Breast epithelium (tissue), 4 donors: ENCODE measurements at regions not wholly inside any gene's neighbourhood (a gene's known extent, or its start where the extent isn't known, plus 50 kb on each side); places are given as distances from the start of the nearest gene placed in this dataset.

ENCODE experiments used
- DNase-seq, 2 donors: peaks; one replicate each; pipeline ENCODE4 v3.0.0-alpha.2; 2019; ENCODE audit warnings: low spot score in 2 of 2
- H3K27ac ChIP-seq, 2 donors: fragments of 200-600 bp; sonication (generic) in 1 of 2; one replicate each; pipeline ENCODE4 v1.5.1; 2016 to 2019; ENCODE audit warnings: mild to moderate bottlenecking in 1 of 2
- H3K27me3 ChIP-seq, 2 donors: fragments of 200-600 bp; sonication (generic) in 1 of 2; one replicate each; pipeline versions ENCODE4 v1.5.1 to v1.6.0; 2017 to 2019; ENCODE audit warnings: control low read depth in 1 of 2, mild to moderate bottlenecking in 1 of 2
- H3K36me3 ChIP-seq: fragments of 200-600 bp; one replicate; pipeline ENCODE4 v1.5.1; 2019
- H3K4me1 ChIP-seq, 2 donors: fragments of 200-600 bp; sonication (generic); one replicate each; pipeline ENCODE4 v1.5.1; 2016 to 2019; ENCODE audit warnings: control low read depth in 1 of 2
- H3K4me3 ChIP-seq, 3 donors: fragments of 200-600 bp; sonication (generic); 1 replicate in 2 of 3; 2 replicates in 1 of 3; pipeline ENCODE4 v1.5.1; 2016 to 2019; ENCODE audit warnings: mild to moderate bottlenecking in 3 of 3, moderate library complexity in 2 of 3
- H3K9me3 ChIP-seq, 2 donors: fragments of 200-600 bp; sonication (generic) in 1 of 2; one replicate each; pipeline ENCODE4 v1.5.1; 2016 to 2019; ENCODE audit warnings: control low read depth in 1 of 2
- POLR2A ChIP-seq: fragments of 450-650 bp; IDR thresholded peaks from one replicate; pipeline ENCODE4 v1.6.1; 2016; ENCODE audit warnings: antibody characterized with exemption, mild to moderate bottlenecking, moderate library complexity
- POLR2AphosphoS5 ChIP-seq, 3 donors: sonication (generic); formaldehyde crosslinking; IDR thresholded peaks; one replicate each; pipeline ENCODE4 v1.6.1; 2017; ENCODE audit warnings: antibody characterized with exemption in 3 of 3
- intact Hi-C: fragments of 100-400 bp; cut with DNase I; formaldehyde crosslinking; loops from one replicate; pipeline ENCODE4 v1.15.1; 2023; ENCODE audit warnings: low total_unique reads
- TF ChIP-seq, protein P1 (sequence below), 3 donors: fragments of 450-650 bp; IDR thresholded peaks; one replicate each; pipeline ENCODE4 v1.5.1; 2016 to 2017; ENCODE audit warnings: antibody characterized with exemption in 3 of 3, mild to moderate bottlenecking in 3 of 3, moderate library complexity in 3 of 3

DNA sequence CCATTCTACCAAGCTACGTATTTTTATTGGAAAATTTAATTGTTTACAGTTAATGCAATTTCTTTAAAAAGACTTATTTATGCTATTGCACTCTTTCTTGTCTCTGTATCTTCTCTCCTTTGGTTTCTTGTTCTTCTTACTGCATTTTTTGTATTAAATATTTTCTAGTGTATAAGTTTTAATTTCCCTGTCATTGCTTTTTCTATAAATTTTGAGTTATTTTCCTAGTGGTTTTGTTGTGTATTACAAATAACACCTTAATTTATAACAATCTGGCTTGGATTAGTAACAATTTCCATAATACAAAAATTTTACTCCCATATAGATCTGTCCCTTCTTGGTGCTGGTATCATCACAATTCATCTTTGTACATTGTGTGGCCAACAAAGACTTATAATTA lies 303.5 kb upstream of the SPOCK3 start:
- no peak overlapping the region for H3K27ac ChIP-seq
- TF ChIP-seq, protein P1, sequence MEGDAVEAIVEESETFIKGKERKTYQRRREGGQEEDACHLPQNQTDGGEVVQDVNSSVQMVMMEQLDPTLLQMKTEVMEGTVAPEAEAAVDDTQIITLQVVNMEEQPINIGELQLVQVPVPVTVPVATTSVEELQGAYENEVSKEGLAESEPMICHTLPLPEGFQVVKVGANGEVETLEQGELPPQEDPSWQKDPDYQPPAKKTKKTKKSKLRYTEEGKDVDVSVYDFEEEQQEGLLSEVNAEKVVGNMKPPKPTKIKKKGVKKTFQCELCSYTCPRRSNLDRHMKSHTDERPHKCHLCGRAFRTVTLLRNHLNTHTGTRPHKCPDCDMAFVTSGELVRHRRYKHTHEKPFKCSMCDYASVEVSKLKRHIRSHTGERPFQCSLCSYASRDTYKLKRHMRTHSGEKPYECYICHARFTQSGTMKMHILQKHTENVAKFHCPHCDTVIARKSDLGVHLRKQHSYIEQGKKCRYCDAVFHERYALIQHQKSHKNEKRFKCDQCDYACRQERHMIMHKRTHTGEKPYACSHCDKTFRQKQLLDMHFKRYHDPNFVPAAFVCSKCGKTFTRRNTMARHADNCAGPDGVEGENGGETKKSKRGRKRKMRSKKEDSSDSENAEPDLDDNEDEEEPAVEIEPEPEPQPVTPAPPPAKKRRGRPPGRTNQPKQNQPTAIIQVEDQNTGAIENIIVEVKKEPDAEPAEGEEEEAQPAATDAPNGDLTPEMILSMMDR (IDR thresholded peaks at IDR 0.05) = no peak
- no peak for TF ChIP-seq POLR2A
- TF ChIP-seq POLR2AphosphoS5 (IDR thresholded peaks at IDR 0.05) = no peak
- H3K4me1 ChIP-seq = no peaks in the 10 kb centered on the region
- H3K36me3 ChIP-seq = no peaks in the 10 kb centered on the region
- DNase-seq = no peak
- no peaks in the 10 kb centered on the region for H3K9me3 ChIP-seq
- no peaks in the 10 kb centered on the region for H3K27me3 ChIP-seq
- intact Hi-C loops = no loop called here
- no peak overlapping the region for H3K4me3 ChIP-seq

DNA sequence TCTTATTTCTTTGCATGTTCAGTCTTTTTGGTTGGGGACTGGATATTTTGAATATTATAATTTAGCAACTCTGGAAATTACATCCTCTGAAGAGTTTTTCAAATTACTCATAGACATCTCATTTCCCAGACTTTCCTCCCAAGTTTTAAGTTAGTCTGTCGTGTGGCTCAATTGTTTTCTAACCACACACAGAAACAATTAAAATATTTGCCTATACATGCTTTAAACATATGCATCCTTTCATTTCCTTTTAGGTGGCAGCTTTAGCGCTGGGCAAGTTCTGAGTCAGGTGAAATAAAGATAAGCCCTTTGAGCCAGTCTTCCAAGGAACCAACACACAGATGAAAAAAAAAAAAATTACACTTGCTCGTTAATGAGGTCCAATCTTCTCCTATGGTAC lies 307.0 kb upstream of the SPOCK3 start:
- TF ChIP-seq POLR2A (no peak), POLR2AphosphoS5 (IDR thresholded peaks at IDR 0.05) (no peak)
- TF ChIP-seq, protein P1 (IDR thresholded peaks at IDR 0.05) = no peak
- DNase-seq = no peak
- Histone ChIP-seq H3K36me3 (no peaks in the 10 kb centered on the region), H3K27me3 (no peaks in the 10 kb centered on the region), H3K4me1 (no peaks in the 10 kb centered on the region), H3K4me3 (no peak overlapping the region), H3K27ac (no peak overlapping the region), H3K9me3 (no peaks in the 10 kb centered on the region)
- intact Hi-C loops = no loop called here

DNA sequence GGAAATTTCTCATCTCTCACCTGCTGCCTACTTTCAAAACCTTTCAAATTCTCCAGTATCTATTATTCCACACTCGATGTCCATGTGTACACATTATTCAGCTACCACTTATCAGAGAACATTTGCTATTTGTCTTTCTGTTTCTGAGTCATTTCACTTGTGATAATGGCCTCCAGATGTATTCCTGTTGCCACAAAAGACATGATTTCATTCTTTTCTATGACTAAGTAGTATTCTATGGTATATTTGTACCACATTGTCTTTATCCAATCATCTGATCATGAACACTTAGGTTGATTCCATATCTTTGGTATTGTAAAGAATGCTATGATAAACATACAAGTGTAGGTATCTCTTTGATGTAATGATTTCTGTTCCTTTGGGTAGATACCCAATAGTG lies 310.1 kb upstream of the SPOCK3 start:
- no peaks in the 10 kb centered on the region for H3K4me1 ChIP-seq

DNA sequence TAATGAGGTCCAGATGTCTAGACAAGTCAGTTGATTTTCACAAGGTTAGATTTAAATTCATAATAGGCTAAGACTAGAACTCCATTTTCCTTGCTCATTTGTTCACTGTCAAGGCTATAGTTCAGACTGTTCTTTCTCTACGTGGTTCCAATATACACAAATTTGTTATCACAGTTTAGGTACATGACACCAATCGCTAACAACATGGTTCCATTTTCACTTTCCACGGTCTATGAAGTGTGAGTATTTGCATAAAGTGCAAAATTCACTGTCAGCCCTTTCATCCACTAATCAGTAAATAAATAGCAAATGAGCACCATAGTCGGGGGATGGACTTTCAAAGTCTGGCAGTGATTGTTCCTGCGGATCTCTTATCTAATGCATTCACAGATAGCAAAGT lies 315.7 kb upstream of the SPOCK3 start:
- Histone ChIP-seq H3K4me1 (no peaks in the 10 kb centered on the region), H3K27me3 (no peaks in the 10 kb centered on the region), H3K36me3 (no peaks in the 10 kb centered on the region), H3K27ac (no peak overlapping the region), H3K4me3 (no peak overlapping the region), H3K9me3 (no peaks in the 10 kb centered on the region)
- intact Hi-C loops = no loop called here
- DNase-seq = no peak
- TF ChIP-seq POLR2A (no peak), POLR2AphosphoS5 (IDR thresholded peaks at IDR 0.05) (no peak)
- TF ChIP-seq, protein P1 (IDR thresholded peaks at IDR 0.05) = no peak

More for the DNA sequence above, 310.1 kb upstream of the SPOCK3 start:
- Histone ChIP-seq H3K36me3 (no peaks in the 10 kb centered on the region), H3K4me3 (no peak overlapping the region), H3K27me3 (no peaks in the 10 kb centered on the region), H3K9me3 (no peaks in the 10 kb centered on the region), H3K27ac (no peak overlapping the region)
- TF ChIP-seq, protein P1 (IDR thresholded peaks at IDR 0.05) = no peak
- TF ChIP-seq POLR2A (no peak), POLR2AphosphoS5 (IDR thresholded peaks at IDR 0.05) (no peak)
- DNase-seq = no peak
- intact Hi-C loops = no loop called here

DNA sequence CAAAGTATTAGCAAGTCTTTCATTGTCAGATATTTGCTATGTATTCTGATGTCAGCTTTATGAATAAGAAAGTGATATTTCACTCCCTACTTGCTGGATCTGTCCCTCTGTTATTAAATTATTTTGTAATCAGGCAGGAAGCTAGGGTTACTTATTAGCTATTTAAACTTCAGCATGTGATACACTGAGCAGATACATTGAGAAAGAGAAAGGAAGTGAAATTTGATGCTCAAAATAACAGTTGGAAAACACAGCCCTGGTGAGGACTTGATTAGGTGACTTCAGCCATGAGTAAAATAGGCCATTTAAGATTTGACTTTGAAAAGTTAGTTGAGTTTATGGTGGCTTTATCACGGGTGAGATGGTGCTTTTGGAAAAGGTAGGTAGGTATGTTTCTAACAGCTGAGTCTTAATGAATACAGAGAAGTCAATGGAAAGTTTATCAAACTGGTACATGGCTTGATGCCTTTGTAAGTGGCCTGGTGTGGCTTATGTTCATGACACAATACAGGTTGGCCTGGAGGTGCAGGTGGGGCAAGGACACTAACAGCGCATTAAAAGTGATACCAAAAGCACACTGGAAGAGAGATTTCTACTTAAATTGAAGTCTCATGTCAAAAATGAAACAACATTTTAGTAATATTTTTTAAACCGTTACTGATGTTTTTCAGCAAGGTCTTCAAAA lies 321.2 kb upstream of the SPOCK3 start:
- no peak for TF ChIP-seq POLR2AphosphoS5 (IDR thresholded peaks at IDR 0.05)
- no peak for TF ChIP-seq POLR2A
- TF ChIP-seq, protein P1 (IDR thresholded peaks at IDR 0.05) = no peak

More for the DNA sequence above, 321.2 kb upstream of the SPOCK3 start:
- no peaks in the 10 kb centered on the region for H3K36me3 ChIP-seq
- no peak overlapping the region for H3K27ac ChIP-seq
- no peaks in the 10 kb centered on the region for H3K27me3 ChIP-seq
- H3K4me1 ChIP-seq = no peaks in the 10 kb centered on the region
- H3K9me3 ChIP-seq = peaks cover 0 to 10% of the 10 kb centered on the region in 2 donors
- no peak overlapping the region for H3K4me3 ChIP-seq
- intact Hi-C loops = no loop called here
- DNase-seq = no peak
